ENCODE measurements at regions not wholly inside any gene's neighbourhood (a gene's known extent, or its start where the extent isn't known, plus 50 kb on each side); places are given as distances from the start of the nearest gene placed in this dataset.

GRCh38 chr2:156803243-156803642, 367.1 kb downstream of the GPD2 start:
- intact Hi-C loops (cut with DNase I, micrococcal nuclease): no loop called here
- no peaks in the 10 kb centered on the region for H3K4me1 ChIP-seq (ENCODE audit: low read depth)
- DNase-seq (peak in 2 of 3 donors; percentile 15 to 27), ATAC-seq (peak; percentile 55)
- TF ChIP-seq, protein P1, sequence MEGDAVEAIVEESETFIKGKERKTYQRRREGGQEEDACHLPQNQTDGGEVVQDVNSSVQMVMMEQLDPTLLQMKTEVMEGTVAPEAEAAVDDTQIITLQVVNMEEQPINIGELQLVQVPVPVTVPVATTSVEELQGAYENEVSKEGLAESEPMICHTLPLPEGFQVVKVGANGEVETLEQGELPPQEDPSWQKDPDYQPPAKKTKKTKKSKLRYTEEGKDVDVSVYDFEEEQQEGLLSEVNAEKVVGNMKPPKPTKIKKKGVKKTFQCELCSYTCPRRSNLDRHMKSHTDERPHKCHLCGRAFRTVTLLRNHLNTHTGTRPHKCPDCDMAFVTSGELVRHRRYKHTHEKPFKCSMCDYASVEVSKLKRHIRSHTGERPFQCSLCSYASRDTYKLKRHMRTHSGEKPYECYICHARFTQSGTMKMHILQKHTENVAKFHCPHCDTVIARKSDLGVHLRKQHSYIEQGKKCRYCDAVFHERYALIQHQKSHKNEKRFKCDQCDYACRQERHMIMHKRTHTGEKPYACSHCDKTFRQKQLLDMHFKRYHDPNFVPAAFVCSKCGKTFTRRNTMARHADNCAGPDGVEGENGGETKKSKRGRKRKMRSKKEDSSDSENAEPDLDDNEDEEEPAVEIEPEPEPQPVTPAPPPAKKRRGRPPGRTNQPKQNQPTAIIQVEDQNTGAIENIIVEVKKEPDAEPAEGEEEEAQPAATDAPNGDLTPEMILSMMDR (IDR thresholded peaks at IDR 0.05): no peak
- no peaks in the 10 kb centered on the region for H3K36me3 ChIP-seq (ENCODE audit: low read depth)
- H3K4me3 ChIP-seq: no peak overlapping the region
- no peaks in the 10 kb centered on the region for H3K9me3 ChIP-seq

DNA sequence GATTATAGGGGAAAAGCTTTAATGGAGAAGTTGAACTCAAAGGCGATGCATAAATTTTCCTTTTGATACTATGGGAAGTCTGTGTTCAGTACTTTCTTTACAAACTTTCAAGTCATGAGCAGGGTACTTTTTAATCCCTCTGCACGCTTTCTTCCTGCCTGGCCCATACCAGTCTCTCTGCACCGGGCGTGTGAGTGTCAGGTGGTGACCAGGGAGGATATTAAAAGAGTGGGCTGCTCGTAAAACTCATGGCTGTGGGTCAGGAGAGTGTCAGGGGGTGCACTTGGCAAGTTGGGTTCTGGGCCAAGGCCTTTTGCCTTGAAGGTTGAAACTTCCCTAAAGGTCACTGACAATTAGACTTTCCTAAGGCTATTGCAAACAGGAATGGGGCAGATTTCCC, 367.8 kb downstream of the GPD2 start:
- Histone ChIP-seq H3K9me3 (no peaks in the 10 kb centered on the region), H3K4me3 (no peak overlapping the region), H3K4me1 (ENCODE audit: low read depth) (no peaks in the 10 kb centered on the region), H3K36me3 (ENCODE audit: low read depth) (no peaks in the 10 kb centered on the region)
- DNase-seq (no peak), ATAC-seq (peak; percentile 53)
- TF ChIP-seq, protein P1 (IDR thresholded peaks at IDR 0.05): no peak
- intact Hi-C loops (cut with DNase I, micrococcal nuclease): no loop called here

DNA sequence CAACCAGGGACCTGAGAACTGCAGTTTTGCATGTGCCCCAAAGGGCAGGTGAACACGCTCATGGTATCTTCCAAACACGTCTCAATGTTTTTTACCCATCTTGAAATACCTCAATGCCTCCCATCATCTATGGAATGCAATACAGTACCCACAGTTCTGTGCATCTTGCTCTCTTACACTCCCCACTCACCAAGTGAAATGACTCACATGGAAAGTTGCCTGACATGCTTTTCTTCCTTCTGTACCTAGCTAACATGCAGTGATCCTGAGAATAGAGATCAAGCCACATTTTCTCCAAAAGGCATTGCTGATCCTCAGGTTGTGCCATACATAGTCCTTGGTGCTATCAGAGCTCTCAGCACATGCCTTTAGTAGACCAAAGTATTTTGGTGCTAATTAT, 373.9 kb downstream of the GPD2 start:
- Histone ChIP-seq H3K36me3 (ENCODE audit: low read depth) (no peaks in the 10 kb centered on the region), H3K4me1 (ENCODE audit: low read depth) (no peaks in the 10 kb centered on the region), H3K4me3 (no peak overlapping the region), H3K9me3 (no peaks in the 10 kb centered on the region)
- TF ChIP-seq, protein P1 (IDR thresholded peaks at IDR 0.05): no peak
- intact Hi-C loops (cut with DNase I, micrococcal nuclease): no loop called here
- no peak for ATAC-seq
- DNase-seq: no peak

DNA sequence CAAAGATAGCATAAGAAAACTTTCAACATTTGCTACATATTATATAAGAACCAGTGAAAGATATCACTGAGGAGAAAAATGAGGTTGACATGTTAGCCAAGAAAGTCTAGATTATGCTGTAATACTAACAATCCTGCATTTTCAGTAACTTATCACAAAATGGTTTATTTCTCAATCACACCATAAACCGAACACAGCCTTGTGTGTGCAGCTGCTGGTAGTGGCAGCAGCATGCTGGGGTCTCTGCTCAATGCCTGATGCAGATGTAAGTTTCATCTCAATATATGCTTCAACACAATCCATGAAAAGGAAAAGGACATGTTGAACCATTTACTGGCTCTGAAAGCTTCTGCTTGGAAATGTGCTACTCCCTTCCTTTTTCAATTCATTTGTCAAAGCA, 376.3 kb downstream of the GPD2 start:
- H3K4me3 ChIP-seq: no peak overlapping the region
- TF ChIP-seq, protein P1 (IDR thresholded peaks at IDR 0.05): no peak
- intact Hi-C loops (cut with DNase I, micrococcal nuclease): no loop called here
- H3K4me1 ChIP-seq (ENCODE audit: low read depth): no peaks in the 10 kb centered on the region
- DNase-seq: no peak
- no peak for ATAC-seq
- H3K9me3 ChIP-seq: no peaks in the 10 kb centered on the region
- H3K36me3 ChIP-seq (ENCODE audit: low read depth): no peaks in the 10 kb centered on the region

- TF ChIP-seq, protein P1 (IDR thresholded peaks at IDR 0.05): no peak
- DNase-seq (no peak), ATAC-seq (no peak)
- H3K4me3 ChIP-seq: no peak overlapping the region
- H3K4me1 ChIP-seq (ENCODE audit: low read depth): no peaks in the 10 kb centered on the region
- no peaks in the 10 kb centered on the region for H3K36me3 ChIP-seq (ENCODE audit: low read depth)
- H3K9me3 ChIP-seq: no peaks in the 10 kb centered on the region
- intact Hi-C loops (cut with DNase I, micrococcal nuclease): no loop called here
Observed at GRCh38 chr2:156817430-156817829, 381.3 kb downstream of the GPD2 start.

DNA sequence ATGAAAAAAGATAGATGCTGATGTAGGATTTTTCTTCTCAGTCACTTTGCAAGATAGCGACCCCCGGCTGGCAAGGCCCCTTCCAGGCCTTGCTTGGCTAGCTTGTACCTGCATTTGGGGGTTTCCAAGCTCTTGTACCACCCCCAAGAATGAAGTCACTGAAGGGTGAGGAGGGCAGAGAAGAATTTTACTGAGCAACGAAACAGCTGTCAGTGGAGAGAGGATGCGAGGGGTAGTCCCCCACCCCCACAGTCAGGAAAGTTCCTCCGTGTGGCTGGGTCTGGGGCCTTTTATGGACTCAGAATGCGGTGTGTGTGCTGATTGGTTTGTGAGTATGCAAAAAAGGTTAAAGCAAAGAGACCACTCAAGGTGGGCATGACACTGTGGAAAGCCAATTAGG, 382.0 kb downstream of the GPD2 start:
- TF ChIP-seq, protein P1 (IDR thresholded peaks at IDR 0.05): no peak

More for the DNA sequence above, 382.0 kb downstream of the GPD2 start:
- DNase-seq (no peak), ATAC-seq (no peak)
- Histone ChIP-seq H3K4me1 (ENCODE audit: low read depth) (no peaks in the 10 kb centered on the region), H3K9me3 (no peaks in the 10 kb centered on the region), H3K36me3 (ENCODE audit: low read depth) (no peaks in the 10 kb centered on the region), H3K4me3 (no peak overlapping the region)
- intact Hi-C loops (cut with DNase I, micrococcal nuclease): no loop called here
